Fibroblast of skin of left quadriceps (primary cell): ENCODE measurements at regions not wholly inside any gene's neighbourhood (a gene's known extent, or its start where the extent isn't known, plus 50 kb on each side); places are given as distances from the start of the nearest gene placed in this dataset.
"Not testable (repeated sequence)": the region's sequence is repeated elsewhere in the genome, so short reads cannot be mapped to it uniquely, and the experiment has no call there.

ENCODE experiments used
- DNase-seq, 2 experiments: peaks; one replicate each; pipeline ENCODE4 v3.0.0-alpha.2; 2013; ENCODE audit warnings: low read depth in 2 of 2

GRCh38 chr16:29108625-29109169, 123.8 kb downstream of the LAT start:
- DNase-seq = not testable (repeated sequence)

- no peak for DNase-seq
Observed at GRCh38 chr16:29107299-29107698, 122.4 kb downstream of the LAT start.

- DNase-seq = not testable (repeated sequence)
Observed at GRCh38 chr16:29106259-29106908, 121.5 kb downstream of the LAT start.

DNA sequence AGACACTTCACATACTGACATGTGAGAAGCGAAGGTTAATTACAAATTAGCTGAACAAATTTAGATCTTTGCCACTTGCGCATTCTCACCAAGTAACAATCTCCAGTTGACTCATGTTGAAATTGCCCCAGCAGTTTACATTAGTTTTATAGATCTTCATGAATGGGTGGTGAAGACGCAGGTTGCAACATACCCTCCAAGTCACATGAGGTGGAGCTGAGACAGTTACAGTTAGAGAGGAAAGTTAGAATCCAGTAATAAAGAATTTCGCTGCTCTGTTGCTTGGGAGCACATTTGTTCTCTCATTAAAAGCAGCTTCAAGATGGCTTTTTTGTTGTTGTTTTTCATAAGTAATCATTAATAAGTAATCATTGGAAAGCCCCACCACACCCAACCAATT, 119.7 kb downstream of the LAT start:
- not testable (repeated sequence) for DNase-seq

- not testable (repeated sequence) for DNase-seq
Observed at GRCh38 chr16:29097965-29098364, 113.1 kb downstream of the LAT start.

DNA sequence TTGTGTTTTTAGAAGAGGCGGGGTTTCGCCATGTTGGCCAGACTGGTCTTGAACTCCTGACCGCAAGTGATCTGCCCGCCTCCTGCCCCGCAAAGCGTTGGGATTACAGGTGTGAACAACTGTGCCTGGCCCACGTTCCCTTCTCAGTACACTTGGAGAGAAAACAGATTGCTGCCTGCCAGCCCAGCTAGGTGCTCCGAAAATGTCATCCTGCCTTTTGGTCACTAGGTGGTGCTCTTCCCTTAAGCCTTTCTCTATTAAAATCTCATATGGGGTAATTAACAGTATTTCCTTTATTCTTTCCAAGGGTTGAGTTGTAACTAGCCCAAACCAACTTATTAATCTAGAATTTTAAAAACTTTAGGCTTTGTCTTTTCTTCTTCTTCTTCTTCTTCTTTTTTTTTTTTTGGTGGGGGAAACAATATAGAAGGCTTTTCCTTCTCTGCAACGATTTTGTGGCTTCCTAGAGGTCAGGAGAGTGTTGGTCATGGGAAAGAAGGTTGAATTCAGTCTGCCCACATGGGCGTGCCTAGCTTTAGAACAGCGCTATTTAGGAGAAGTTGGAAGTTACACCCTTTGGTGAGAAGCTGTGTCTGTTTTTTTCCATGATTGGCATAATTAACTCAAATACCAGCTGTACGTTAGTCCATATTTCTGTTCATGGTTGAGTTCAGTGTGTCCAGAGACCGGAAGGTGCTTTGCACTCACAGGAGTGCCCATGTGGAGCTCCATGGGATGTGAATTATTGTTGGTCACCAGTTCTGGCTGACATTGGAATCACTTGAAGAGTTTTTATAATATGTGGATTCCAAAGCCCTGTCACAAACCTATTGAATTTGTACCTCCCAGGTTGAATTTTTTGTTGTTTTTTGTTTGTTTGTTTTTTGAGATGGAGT, 110.1 kb downstream of the LAT start:
- not testable (repeated sequence) for DNase-seq

- DNase-seq = not testable (repeated sequence)
Observed at GRCh38 chr16:29094325-29094724, 109.5 kb downstream of the LAT start.

DNA sequence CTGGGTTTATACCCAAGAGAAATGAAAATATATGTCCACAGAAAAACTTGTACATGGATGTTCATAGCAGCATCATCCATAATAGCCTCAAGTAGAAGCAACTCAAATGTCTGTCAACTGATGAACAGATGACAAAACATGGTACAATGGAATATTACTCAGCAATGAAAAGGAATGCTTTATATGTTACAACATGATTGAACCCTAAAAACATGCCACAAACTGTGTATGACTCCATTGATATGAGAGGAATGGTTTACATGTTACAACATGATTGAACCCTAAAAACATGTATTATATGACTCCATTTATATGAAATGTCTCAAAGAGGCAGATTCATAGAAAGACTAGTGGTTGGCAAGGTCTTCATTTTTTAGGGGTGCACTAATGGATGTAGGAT, 104.8 kb downstream of the LAT start:
- DNase-seq = not testable (repeated sequence)

GRCh38 chr16:29087673-29088072, 102.8 kb downstream of the LAT start:
- not testable (repeated sequence) for DNase-seq

DNA sequence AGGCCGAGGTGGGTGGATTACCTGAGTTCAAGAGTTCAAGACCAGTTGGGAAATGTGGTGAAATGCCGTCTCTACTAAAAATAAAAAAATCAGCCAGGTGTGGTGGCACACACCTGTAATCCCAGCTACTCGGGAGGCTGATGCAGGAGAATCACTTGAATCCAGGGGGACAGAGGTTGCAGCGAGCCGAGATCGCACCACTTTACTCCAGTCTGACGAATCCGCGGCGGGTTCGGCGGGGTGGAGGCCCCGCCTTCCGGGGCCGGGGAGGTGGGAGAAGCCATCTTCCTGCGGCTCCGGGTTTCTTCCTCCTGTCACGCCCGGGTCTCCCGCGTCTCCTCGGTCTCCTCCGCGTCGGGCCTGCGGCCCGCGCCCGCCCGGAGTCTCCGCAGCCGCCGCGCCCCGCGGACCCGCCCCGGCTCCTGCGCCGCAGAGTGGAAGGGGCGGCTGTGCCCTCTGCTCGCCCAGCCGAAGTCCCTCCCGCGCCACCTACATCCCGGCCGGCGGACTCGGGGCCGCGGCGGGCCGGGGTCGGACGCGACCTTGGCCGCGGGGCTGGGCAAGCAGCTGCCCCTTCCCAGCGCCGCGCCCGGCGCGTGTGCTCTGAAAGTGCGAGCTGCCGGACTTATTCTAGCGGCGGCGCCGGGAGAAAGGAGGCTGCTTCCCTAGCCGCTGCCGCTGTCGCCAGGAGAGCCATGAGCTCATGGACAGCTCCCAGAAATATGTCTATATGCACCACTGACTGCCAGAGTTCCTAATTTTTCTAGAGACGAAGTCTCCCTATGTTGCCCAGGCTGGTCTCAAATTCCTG, 97.2 kb downstream of the LAT start:
- not testable (repeated sequence) for DNase-seq

- not testable (repeated sequence) for DNase-seq
Observed at GRCh38 chr16:29074554-29075402, 89.9 kb downstream of the LAT start.

DNA sequence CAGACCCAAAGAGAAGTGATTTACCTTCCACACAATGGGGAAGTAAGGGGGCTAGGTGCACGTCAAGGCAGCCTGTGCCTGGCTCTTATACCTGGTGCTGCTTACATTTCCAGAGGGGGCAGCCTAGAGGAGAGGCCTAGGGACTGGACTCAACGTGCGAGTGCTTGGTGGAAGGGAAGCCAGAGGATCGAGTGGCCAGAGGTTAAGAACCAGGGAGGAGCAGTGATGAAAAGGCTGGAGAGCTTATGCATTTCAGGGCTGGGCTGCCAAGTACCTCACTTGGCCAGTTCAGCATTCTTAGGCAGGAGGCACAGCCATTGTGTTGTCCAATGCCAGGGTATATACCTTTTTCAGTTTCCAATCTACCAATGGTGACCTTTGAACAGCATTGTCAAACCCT, 77.4 kb downstream of the LAT start:
- DNase-seq = not testable (repeated sequence)

- not testable (repeated sequence) for DNase-seq
Observed at GRCh38 chr16:29061467-29061921, 76.6 kb downstream of the LAT start.

- DNase-seq = not testable (repeated sequence)
Observed at GRCh38 chr16:29060022-29060810, 75.4 kb downstream of the LAT start.

DNA sequence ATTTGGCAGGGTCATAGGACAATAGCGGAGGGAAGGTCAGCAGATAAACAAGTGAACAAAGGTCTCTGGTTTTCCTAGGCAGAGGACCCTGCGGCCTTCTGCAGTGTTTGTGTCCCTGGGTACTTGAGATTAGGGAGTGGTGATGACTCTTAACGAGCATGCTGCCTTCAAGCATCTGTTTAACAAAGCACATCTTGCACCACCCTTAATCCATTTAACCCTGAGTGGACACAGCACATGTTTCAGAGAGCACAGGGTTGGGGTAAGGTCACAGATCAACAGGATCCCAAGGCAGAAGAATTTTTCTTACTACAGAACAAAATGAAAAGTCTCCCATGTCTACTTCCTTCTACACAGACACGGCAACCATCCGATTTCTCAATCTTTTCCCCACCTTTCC, 74.7 kb downstream of the LAT start:
- not testable (repeated sequence) for DNase-seq
